Glomerular endothelial cell (primary cell): ENCODE measurements at regions not wholly inside any gene's neighbourhood (a gene's known extent, or its start where the extent isn't known, plus 50 kb on each side); places are given as distances from the start of the nearest gene placed in this dataset.
"Not testable (repeated sequence)": the region's sequence is repeated elsewhere in the genome, so short reads cannot be mapped to it uniquely, and the experiment has no call there.

Source experiments
- DNase-seq: peaks from one replicate; pipeline ENCODE4 v3.0.0-alpha.2; 2011; ENCODE audit warnings: low read depth, low spot score; ENCODE audit errors: extremely low read depth

DNA sequence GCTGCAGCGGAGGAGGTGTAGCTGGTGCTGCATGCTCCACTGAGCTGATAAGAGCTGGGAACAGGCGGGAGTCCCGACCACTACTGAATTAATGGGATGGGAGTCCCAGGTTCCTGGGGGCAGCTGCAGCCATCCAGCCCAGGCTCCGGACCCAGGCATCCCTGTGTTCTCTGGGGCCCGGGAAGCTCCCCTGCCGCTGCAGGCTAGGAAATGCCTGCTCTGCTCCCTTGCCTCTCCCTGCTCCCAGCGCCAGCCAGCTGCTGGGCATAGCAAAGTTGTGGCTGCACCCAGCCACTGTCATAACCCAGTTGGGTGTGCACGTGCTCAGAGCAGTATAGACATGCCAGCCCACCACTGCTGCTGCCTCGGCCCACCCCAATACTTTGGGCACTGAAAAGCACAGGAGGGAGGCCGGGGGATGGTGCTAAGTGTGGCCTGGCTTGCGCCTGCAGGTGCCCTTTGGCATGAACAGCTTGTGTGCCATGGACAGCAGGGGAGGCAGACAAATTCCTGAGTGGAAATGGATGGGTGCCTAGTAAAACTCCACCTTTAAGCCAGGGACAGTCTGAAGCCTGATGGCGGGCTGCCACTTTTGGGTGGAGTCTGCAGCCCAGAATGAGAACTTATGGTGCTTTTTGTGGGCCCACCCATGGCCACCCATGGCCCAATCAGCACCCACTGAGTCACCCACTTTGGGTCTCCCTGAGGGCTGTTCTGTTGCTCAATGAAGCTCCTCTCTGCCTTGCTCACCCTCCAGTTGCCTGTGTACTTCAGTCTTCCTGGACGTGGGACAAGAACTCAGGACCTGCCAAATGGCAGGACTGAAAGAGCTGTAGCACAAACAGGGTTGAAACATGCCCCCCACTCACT lies 219.3 kb upstream of the TMEFF2 start:
- DNase-seq, result no peak

DNA sequence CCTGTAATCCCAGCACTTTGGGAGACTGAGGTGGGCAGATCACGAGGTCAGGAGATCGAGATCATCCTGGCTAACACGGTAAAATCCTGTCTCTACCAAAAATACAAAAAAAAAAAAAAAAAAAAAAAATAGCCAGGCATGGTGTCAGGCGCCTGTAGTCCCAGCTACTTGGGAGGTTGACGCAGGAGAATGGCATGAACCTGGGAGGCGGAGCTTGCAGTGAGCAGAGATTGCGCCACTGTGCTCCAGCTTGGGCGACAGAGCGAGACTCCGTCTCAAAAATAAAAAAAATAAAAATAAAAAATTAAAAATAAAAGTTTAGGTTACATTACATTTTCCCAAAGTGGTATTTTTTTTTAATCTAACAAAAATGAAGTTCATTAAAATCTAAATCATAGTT lies 218.1 kb upstream of the TMEFF2 start:
- DNase-seq, result not testable (repeated sequence)

DNA sequence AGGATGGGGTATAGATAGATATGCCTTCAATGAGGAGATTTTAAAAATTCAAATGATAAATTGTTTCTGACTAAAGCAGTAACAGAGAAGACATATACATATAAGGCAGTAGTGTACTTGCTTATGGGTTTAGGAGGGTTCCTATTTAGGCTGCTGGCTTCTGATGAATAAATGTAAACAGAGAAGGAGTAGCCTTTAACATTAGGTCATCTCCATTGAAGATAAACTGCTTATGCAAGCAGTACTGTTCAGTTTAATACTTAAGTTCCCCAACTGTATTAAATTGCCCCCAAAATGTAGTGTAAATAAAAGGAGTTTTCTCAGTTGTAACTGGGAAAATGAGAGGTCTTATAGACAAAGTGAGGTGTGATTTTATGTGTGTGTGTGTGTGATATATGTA lies 217.7 kb upstream of the TMEFF2 start:
- DNase-seq, result no peak

DNA sequence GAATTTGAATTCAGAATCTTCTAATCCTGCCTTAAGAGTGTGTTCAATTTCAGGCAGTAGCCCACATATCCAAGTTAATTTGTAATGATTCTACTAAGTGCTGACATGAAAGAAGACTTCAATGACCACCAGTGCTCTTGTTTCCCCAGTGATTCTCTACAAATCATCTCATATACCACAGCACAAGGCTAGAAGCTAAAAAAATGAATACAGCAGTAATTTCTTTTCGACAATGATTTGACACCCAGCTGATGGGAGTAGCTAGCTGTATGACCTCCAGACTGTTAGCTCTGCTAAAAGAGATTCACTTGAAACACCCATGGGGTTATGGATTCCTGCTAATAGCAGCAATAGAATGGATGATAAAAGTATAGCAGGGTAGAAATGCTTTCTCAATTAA lies 217.0 kb upstream of the TMEFF2 start:
- DNase-seq, result no peak

DNA sequence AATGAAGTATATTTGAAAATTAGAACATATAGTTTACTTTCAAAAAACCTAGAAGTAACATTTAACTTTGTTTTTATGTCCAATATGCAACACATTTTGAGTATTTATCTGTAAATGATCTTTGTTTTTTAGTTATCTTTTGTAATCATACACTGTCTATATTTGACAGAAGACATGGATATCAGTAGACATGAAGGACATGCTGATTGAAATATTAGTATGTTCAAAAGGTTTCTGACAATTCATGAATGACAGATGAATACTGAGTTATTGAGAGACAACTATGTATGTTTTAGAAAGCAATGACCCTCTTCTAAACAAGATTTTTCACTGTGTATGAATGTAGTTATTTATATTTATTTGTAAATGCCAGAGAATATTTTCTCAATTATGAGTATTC lies 215.6 kb upstream of the TMEFF2 start:
- DNase-seq, result no peak

DNA sequence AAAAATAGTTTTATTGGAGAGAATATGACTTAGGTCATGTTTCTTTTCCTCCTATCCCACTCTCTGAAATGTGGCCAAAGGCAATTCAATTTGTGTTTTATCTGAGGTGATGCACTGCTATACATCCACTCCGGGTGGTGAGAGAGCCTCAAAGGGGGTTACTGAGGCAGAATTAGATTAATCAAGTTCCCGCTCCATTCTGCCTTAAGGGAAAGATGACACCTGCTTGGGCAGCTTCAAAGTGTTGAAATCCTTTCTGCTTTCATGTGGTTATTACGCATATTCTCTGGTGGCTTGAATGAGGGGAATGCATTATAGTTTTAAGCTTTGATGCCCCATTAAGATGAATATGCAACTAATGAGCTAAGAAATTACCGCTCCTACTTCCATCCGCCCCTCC lies 213.0 kb upstream of the TMEFF2 start:
- DNase-seq, result no peak

DNA sequence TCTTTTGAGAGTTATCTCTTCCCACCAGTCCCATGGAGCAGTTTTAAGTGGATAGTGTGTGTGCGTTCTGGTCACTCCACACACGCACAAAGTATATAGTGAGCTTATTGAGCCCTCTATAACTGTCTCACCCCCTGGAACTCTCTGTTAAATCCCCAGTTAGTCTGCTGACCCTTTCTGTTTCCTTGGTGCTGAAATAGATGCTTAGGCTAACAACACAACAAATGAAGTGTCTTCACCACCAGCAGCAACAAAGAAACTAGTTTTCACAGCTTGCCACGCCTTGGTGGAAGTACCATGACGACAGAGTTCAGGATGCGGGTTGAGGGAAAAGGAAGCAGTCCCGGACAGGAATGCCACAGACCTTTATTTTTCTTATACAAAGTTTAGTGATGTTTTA lies 203.5 kb upstream of the TMEFF2 start:
- DNase-seq, result no peak

DNA sequence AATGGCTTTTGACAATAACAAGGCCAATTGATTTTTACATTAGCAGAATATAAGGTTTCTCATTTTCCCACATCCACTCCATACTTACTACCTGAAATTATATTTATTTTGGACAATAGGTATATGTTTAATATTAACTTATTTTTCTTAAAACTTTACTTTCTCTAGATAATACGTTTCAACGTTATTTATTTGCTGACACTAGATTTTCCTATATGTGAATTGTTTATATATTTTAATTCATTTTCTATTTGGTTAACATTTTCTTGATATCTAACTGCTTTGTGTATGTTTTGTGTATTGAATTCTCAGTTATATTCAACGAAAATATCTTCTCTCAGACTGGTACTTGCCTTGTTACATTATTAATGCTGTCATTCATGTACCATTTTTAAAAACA lies 199.9 kb upstream of the TMEFF2 start:
- no peak for DNase-seq

DNA sequence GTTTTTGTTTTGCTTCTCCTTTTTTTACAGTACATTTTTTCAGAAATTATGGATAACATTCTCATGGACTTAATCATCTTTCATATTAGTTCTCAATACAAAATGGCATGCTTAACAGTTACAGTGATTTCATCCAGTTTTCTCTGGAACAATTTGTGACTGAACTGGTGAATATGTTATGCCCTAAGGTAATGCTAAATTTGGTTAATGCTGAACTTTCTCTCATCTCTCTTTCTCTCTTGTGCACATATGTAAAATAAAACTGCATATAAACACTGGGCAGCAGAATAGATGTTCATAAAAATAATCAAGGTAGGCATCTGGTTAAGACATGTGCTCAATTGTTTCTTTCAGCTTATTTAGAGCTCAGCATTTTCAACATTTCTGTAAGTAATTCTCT lies 196.3 kb upstream of the TMEFF2 start:
- no peak for DNase-seq

DNA sequence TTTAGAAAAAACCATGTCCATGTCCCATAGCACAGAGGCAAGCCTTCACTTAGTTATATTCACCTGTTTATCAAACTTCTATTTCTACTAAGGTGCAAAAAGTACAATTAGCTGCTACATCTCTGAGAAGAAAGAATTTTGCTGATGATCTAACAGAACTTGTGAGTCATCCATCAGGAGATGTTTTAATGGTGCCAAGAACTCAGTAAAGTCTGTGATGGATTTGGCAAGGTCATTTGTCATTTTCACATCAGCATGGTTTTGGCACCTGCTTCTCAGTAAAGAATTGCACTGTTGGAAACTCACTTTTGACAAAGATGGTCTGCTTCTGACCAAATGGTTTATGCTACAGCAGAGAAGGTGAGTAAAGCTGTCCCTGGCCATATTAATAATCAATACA lies 195.7 kb upstream of the TMEFF2 start:
- DNase-seq, result no peak

DNA sequence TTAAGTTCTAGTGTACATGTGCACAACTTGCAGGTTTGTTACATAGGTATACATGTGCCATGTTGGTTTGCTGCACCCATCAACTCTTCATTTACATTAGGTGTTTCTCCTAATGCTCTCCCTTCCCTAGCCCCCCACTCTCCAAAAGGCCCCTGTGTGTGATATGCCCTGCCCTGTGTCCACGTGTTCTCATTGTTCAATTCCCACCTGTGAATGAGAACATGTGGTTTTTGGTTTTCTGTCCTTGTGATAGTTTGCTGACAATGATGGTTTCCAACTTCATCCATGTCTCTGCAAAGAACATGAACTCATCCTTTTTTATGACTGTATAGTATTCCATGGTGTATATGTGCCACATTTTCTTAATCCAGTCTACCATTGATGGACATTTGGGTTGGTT lies 189.5 kb upstream of the TMEFF2 start:
- DNase-seq, result not testable (repeated sequence)

DNA sequence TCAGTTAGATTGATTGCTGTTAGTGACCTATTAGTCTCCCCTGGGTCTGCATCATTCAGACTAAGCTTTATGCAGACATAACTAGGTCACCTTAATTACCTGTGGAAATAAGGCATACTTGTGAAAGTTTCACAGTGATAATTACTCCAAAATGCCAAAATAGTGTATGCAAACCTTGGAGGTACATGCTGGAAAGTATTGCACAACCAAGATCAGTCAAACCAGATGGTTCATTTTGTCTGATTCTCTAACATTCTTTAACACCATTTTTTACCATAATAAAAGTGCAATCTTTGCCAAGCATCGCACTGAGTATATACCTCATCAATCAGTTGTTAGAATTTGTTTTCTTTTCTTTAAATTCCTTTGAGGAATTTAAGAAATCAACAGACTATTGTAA lies 186.3 kb upstream of the TMEFF2 start:
- no peak for DNase-seq

DNA sequence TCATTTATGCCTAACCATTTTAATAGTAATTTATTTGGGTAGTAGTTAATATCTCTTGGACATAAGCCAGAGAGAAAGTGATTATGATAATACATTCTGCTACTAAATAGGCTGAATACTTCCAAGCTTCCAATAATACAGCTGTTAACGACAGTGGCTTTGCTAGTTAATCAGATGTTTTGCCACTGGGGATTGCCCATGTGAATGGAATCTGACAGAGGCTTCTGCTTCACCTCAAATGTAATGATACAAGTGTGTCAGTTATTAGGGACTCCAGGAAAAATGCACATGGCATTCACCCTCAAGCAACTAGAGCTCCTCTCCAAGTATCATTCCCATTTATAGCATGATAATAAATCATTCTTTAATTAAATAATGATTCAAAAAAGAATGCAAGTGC lies 185.0 kb upstream of the TMEFF2 start:
- DNase-seq, result no peak

DNA sequence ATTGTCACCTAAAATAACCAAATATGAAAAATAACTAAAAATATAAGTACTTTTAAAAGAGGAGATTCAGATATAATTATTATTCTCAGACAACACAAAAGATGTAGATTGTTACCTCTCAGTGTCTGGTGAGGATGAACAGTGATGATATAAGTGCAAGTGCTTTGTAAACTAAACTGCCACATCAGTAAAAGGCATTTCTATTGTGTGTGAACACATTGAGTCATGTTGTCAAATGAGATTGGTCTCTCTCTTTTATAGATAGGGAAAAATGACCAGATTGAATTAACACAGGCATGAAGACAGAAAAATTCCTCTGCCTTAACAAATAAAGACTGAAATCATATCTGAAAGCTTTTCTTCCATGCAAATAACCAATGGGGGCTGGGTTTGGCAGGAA lies 182.4 kb upstream of the TMEFF2 start:
- no peak for DNase-seq

DNA sequence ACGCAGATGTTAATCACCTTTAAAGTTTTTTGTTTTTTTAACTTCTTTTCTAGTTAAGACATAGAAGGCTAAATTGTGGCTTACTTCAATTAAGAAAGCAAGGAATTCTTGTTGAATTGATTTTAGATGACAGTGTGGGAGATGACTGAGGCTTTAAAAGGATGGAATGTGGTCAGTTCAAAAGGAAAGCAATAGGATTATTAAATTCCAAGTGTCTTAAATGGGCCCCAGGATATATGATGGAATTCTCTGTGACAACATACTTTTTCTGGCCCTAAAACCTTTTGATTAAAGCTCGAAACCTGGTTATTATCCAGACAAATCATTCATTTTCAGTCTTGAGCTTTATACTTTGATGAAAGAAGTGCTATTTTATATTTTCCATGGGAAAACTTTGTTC lies 179.0 kb upstream of the TMEFF2 start:
- no peak for DNase-seq

DNA sequence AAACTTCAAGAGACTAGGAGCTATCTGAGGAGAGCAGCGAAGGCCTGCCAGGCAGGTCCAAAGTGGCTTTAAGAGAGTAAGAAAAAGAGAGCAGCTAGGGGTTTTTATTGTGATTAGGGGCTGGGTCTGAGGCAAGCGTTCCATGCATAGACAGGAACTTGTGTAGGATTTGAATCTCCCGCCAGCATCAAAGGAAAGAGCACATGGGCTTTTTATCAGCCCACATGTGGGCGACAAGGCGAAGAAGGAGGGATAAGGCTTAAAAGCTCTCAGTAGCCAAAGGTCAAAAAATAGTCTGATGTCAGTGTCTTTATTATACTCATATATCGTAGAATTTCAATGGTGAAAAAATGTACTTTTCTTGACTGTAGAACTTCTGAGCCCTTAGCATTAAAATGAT lies 178.5 kb upstream of the TMEFF2 start:
- DNase-seq, result no peak

DNA sequence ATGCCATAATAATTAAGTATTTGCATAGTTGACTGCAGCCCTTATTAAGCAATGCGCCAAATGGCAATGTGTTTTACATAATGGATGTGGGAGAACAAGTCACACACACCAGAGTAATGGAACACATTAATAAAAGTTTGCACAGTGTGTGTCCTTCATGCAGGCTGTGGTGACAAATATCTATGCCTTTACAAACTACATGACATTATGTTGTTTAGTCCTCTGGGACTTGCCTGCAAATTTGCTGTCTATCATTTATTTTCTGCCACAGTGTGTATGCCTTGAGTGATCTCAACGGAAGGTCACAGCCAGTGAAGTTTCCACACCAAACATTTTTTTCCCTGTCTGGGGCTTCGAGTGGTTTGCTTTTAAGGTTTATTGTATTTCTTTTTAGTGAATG lies 175.2 kb upstream of the TMEFF2 start:
- no peak for DNase-seq

DNA sequence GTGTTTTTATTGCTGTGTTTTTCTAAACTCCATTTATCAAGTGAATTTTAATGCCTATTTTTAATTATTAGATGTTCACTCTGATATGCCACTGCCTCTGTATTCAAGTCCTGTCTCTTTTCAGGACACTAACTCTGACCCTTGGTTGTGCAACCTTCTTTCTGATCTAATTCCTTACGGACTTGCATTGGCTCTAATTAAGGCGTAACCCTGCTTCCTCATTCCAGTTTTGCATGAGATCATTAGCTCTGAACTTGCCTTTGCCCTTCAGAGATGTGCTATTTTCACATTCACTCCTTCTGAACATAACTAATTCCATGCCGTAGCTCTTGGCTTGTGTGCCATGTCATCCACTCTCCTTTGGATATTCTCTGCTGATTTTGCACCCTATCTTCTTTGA lies 162.5 kb upstream of the TMEFF2 start:
- DNase-seq, result no peak

DNA sequence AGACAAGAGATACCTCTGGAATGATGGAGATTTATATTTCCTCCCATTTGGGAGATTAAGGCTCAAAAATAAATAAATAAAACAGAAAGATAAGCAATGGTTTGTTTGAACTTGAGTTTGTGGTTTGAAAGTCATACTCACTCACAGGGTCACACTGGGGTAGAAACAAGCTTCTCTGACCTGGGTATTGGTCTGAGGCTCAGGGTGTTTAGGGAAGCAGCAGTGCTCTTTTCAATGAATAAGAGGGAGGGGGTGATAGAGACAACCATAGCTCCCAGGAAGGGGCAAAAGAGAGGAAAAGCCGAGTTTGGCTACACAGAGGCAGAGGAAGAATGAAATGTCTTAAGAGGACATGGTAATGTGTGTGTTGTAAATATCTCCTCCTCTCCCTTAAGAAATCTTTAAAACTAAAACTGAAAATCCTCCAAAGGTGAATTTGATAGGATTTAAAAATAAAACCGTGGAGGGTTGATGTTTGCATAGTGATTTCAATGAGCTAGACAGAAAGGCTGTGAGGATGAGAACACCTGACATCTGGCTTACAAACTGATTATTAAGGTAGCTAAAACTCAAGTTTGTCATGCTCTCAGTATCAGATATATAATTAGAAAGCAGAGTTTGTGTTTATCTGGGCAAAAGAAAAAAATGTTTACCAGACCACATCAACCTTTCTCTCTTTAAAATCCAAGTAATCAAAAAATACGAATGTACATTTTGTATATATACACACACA lies 159.9 kb upstream of the TMEFF2 start:
- no peak for DNase-seq

DNA sequence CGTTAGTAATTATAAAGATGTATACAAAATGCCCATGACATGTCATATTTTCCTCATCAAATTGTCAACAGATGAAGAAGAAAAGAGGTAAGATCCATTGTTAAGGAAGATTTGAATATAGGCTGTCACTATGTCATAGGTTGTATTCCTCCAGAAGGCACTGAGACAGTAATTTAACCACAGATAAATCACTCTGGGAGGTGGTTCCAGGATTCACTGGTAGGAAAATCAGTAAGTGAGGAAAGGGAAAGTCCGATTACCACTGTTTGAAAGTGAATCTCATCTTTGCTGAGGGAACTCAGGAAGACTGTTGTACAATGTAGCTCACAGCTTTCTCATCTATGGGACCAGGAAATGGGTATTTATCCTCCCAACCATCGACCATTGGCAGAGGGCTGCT lies 152.8 kb upstream of the TMEFF2 start:
- no peak for DNase-seq

DNA sequence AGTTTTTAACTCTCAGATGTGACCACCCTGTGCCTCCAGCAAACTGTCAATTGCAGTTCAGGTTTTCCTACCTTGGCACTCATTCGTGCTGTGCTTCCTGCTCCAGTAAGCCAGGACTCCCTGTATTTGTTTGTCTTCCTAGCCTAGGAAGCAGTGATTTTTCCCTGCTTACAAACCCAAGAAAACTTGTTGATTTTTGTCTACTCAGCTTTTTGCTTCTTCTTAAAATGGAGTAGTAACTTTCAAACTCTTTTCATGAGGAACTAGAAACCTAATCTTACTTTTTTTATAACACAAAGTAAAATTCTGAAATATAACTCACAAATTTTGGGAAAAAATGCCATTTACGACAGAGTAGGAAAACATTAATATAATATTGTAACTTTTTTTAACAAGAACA lies 150.6 kb upstream of the TMEFF2 start:
- DNase-seq, result no peak

DNA sequence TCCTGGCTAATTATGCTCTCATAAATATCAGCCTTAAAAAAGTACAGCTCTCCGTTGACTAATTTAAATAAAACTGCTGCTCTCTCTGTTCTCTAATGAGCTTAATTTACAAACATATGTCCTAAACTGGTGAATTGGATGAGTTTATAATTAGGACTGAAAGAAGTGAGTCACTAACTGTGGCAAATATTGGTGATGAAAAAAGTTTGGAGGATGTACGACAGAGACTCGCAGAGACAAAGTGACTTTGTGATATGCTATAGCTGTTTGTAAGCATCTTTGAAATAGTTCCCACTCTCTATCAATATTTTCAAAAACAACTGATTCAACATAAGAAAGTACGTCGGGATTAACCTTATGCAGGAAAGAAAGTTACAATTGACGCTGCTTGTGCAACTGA lies 138.9 kb upstream of the TMEFF2 start:
- DNase-seq, result no peak
